Embryonic facial prominence (tissue), 1 donor: ENCODE measurements at regions not wholly inside any gene's neighbourhood (a gene's known extent, or its start where the extent isn't known, plus 50 kb on each side); places are given as distances from the start of the nearest gene placed in this dataset.

Experiments
- DNase-seq: peaks from one replicate; pipeline ENCODE4 v3.0.0-alpha.2; 2016; ENCODE audit errors: extremely low spot score

DNA sequence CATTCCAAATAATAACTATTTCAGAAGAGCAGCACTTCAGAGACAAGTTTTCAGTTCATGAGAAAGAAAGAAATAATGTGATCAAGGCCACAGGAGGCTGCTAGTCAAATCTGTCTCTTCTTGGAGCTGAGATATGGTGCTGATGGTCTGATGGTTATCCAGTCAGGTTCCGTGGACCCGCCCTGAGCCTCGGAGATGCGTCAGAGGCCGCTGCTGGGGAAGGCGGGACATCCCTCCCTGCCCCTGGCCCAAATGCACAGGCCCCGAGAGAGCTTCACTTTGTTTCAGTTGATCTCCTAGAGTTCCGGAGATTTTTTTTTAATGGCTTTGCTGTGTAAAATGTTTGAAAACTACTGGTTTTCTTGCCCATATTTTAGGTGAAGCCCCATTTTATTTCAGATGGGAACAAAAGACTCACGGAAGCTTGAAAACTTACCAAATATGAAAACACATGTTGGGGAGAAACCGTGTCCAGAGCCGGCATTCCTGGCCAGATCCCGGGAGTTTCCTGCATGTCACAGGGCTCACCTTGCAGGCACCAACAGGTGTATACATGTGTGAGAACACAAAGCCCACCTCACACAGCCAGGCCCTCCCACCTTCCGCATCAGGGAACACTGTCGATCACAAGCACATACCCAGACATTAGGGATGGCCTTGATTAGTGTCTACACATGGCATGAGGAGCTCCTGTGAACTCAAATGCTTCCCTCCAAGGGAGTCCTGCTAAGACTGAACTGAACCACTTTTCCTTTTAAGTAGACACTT, 499.0 kb downstream of the TCERG1L start:
- DNase-seq = no peak

GRCh38 chr10:130814610-130815009, 496.9 kb downstream of the TCERG1L start:
- DNase-seq = no peak

DNA sequence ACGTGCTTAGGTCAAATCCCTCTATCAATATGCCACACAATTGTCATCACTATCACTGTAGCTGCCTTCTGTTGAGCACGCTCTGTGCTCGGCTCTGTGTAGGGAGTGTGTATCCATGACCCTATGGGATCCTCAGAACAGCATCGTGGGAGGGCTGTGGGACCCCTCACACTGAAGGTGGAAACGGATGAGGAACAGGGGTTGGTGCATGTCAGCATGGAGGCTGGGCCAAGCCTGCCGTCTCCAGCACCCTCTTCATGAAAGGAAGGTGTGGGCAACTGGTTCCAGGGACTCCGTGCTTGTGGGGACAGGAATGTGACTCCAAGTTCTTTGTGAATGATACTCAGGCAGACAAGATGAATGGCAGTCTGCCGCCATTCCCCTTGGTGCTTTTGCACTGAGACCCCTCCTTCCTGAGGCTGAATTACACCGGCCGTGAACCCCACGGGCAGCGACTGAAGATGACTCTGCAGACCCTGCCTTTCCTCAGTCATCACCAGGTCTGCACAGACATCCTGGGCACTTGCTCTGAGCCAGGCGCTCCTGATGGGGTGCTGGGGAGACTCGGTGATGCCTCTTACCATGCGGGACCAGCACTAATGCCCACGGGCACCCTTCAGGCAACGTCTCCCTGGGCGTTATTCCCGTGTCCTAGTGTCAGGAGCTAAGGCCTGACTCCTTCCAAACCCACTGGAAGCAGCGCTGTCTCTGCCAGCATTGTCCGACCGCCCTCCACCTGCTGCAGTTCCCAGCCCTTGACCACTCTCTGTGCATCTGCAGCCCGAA, 495.2 kb downstream of the TCERG1L start:
- no peak for DNase-seq

DNA sequence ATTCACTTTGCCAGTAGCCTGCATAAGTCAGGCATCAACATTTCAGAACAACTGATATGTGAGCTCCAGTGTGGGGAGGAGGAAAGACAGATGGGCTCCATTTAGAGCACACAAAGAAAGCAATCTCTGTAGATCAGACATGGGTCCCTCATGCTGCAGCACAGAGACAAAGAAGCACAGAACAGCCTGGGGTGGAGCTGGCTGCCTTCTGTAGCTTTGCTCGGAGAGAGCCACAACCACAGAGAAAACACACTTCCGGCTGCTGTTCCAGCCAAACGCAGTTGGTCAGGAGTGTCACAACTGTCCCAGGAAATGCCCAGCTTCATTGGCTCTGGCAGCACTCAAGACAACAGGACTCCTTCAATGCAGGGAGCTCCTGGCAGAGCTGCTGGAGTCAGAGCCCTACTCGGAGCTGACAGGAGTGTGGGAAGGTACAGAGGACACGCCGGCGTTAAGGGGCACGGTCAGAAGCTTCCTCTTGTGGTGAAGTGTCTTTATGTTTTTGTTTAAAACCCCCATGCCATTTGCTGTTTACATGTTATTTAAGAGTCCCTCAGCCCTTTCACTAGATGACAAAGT, 494.4 kb downstream of the TCERG1L start:
- DNase-seq = no peak

DNA sequence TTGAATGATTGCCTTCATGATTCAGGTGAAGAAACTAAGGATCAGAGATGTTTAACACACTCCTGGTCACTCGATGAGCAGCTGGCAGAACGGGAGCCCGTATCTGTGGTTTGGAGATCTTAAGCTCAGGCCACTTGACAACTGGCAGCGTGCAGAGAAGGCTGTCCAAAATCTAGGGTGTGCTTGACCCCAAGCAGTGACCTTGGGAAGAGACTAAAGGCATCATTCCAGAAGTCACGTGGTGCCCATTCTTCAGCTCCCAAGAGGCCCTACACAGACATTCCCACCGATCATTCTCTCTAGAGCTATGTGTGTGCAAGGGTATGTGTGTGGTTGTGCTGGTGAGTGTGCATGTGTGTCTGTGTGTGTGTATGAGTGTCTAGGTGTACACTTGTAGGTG, 493.8 kb downstream of the TCERG1L start:
- no peak for DNase-seq

- no peak for DNase-seq
Measured at GRCh38 chr10:130820880-130821482, 490.5 kb downstream of the TCERG1L start.

GRCh38 chr10:130824230-130825014, 487.1 kb downstream of the TCERG1L start:
- no peak for DNase-seq

GRCh38 chr10:130833596-130833995, 477.9 kb downstream of the TCERG1L start:
- DNase-seq = no peak

GRCh38 chr10:130834170-130834569, 477.4 kb downstream of the TCERG1L start:
- DNase-seq = no peak

DNA sequence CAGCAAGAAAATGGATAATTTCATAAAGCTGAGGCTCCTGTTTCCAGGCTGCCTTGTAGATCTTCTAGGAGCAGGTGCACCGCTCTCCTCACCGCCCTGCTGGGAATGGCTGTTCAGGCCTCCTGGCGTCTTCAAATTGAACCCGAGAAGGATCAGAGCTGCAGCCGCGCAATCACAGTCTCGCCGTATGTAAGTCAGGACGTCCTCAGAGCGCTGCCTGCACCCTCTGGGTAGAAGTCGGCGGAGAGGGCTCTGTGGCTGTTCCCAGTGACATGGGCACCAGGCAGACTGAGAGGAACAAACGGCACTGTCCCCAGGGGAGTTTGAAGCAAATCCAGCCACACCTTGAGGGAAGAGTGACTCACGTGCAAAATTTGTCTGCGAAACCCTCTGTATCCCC, 476.9 kb downstream of the TCERG1L start:
- DNase-seq = no peak

- DNase-seq = no peak
Measured at GRCh38 chr10:130835068-130835467, 476.5 kb downstream of the TCERG1L start.

DNA sequence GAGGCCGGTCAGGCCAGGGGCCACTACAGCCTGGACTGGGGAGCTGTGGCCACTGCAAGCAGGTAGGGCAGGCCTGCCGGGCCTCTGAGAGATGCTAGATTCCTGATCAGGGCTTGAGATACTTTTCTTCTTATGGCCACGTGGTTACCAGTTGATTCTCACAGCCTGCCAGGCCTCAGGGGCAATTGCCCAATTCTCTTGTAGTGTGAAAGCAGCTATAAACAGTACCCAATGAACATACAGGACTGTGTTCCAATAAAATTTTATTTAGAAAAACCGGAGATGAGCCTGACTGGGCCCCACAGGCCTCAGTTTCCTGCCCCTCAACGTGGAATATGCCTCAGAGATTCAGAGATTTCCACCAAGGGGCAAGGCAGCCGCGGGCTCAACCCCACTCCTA, 475.2 kb downstream of the TCERG1L start:
- no peak for DNase-seq

DNA sequence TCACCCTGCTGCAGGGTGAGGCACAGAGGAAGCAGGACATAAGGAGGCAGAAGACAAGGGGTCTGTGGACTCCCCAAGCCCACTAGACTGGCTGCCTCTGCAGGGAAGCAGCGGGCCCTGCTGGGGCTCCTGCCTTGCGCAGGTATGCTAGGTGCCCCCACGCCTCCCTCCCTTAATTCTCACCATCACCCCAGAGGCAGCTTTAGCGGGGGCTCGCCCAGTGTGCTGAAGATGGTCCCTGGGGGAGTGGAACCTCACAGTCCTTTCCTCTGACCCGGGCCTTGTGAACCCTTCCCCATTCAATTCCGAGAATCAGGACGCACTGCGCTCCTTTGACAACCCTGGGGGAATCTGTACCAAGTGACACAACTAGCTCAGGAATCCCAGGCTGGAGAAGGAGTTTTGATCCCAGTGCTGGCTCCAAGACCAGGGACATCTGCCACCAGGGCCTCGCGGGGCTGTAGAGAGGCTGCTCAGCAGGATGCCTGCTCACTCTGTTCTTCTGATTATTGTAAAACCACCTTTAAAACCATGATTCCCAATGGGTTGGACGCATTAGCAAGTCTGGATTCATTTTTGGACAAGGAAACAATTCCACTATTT, 468.4 kb downstream of the TCERG1L start:
- DNase-seq = no peak

- no peak for DNase-seq
Measured at GRCh38 chr10:130844310-130844709, 467.2 kb downstream of the TCERG1L start.

GRCh38 chr10:130847170-130847569, 464.4 kb downstream of the TCERG1L start:
- no peak for DNase-seq

- no peak for DNase-seq
Measured at GRCh38 chr10:130848855-130849254, 462.7 kb downstream of the TCERG1L start.

GRCh38 chr10:130854151-130854550, 457.4 kb downstream of the TCERG1L start:
- DNase-seq = no peak

GRCh38 chr10:130857631-130858295, 453.8 kb downstream of the TCERG1L start:
- no peak for DNase-seq

- no peak for DNase-seq
Measured at GRCh38 chr10:130858626-130859025, 452.9 kb downstream of the TCERG1L start.

DNA sequence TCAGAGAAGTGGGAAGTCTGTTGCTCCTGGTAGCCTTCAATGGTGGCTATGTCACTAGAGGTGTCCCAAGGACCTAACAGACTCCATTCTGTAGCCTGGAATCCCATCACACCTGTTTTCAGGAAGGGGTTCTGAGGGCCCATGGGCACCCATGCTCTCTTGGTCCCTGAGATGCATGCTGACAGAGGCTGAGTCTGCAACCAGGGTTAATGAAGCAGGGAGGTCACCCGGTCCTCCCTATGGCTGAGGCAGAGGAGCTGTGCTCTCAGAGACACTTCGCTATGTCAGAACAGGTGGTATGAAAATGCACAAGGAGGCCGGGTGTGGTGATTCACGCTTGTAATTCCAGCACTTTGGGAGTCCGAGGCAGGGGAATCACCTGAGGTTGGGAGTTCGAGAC, 452.1 kb downstream of the TCERG1L start:
- DNase-seq = no peak

DNA sequence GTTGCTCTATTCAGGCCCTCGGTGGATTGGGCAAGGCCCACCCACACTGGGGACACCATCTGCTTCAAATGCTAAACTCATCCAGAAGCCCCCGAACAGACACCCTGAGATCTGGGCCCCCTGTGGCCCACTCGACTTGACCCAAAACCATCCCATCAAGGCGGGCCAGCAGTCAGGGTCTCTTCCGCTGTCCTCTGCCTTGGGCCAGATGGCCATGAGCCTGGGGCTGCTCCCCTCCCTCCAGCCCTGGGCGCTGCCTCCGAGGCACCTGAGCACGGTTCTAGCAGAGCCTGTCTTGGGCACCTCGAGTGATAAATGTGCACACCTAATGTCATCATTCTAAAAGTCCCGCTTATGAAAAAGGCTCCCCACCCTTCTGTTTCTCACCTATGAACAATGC, 449.4 kb downstream of the TCERG1L start:
- DNase-seq = no peak
